Coronary artery (tissue), 2 donors: ENCODE measurements at regions not wholly inside any gene's neighbourhood (a gene's known extent, or its start where the extent isn't known, plus 50 kb on each side); places are given as distances from the start of the nearest gene placed in this dataset.

Source experiments
- DNase-seq: peaks from one replicate; pipeline ENCODE4 v3.0.0-alpha.2; 2017; ENCODE audit warnings: low spot score
- H3K27ac ChIP-seq, 2 donors: fragments of 200-600 bp; sonication (generic); one replicate each; pipeline ENCODE4 v1.5.1; 2016 to 2019
- H3K4me3 ChIP-seq: fragments of 200-600 bp; sonication (generic); 2 replicates; pipeline ENCODE4 v1.5.1; 2016; ENCODE audit warnings: mild to moderate bottlenecking, moderate library complexity
- CTCF ChIP-seq: fragments of 200-600 bp; sonication (generic); IDR thresholded peaks from one replicate; pipeline ENCODE4 v1.5.1; 2019; ENCODE audit warnings: antibody characterized with exemption

GRCh38 chr4:125940426-125940825 is 625.7 kb downstream of the FAT4 start:
- Histone ChIP-seq H3K4me3 (no peak overlapping the region), H3K27ac (no peak overlapping the region)
- no peak for DNase-seq
- TF ChIP-seq CTCF: no peak

GRCh38 chr4:125944966-125945365 is 630.2 kb downstream of the FAT4 start:
- H3K27ac ChIP-seq: no peak overlapping the region
- TF ChIP-seq CTCF: no peak

GRCh38 chr4:125948021-125948420 is 633.3 kb downstream of the FAT4 start:
- Histone ChIP-seq H3K4me3 (no peak overlapping the region), H3K27ac (no peak overlapping the region)
- no peak for TF ChIP-seq CTCF
- no peak for DNase-seq

More at GRCh38 chr4:125944966-125945365, 630.2 kb downstream of the FAT4 start:
- no peak overlapping the region for H3K4me3 ChIP-seq
- DNase-seq: no peak

GRCh38 chr4:125951261-125951887 is 636.6 kb downstream of the FAT4 start:
- no peak overlapping the region for H3K4me3 ChIP-seq
- DNase-seq: no peak
- no peak for TF ChIP-seq CTCF
- no peak overlapping the region for H3K27ac ChIP-seq

- H3K27ac ChIP-seq: no peak overlapping the region
- DNase-seq: no peak
- no peak for TF ChIP-seq CTCF
Observed at GRCh38 chr4:125952631-125953030, 637.9 kb downstream of the FAT4 start.

GRCh38 chr4:125956276-125956675 is 641.5 kb downstream of the FAT4 start:
- no peak overlapping the region for H3K4me3 ChIP-seq
- no peak for TF ChIP-seq CTCF
- H3K27ac ChIP-seq: no peak overlapping the region
- no peak for DNase-seq

More at GRCh38 chr4:125952631-125953030, 637.9 kb downstream of the FAT4 start:
- H3K4me3 ChIP-seq: no peak overlapping the region

- H3K4me3 ChIP-seq: no peak overlapping the region
- no peak overlapping the region for H3K27ac ChIP-seq
- DNase-seq: no peak
- TF ChIP-seq CTCF: no peak
Observed at GRCh38 chr4:125958519-125958918, 643.8 kb downstream of the FAT4 start.
